HTR-8/SVneo (cell line): ENCODE measurements at regions not wholly inside any gene's neighbourhood (a gene's known extent, or its start where the extent isn't known, plus 50 kb on each side); places are given as distances from the start of the nearest gene placed in this dataset.
A peak's percentile ranks its signal among the peaks of the same experiment; 100 is the strongest.

Source experiments
- DNase-seq: peaks from one replicate; pipeline ENCODE4 v3.0.0; 2011; ENCODE audit warnings: low spot score, mixed read lengths; ENCODE audit not compliant: insufficient read length
- FAIRE-seq: peaks from 2 replicates; lab custom pipeline; 2011; peaks lifted over from hg19 to GRCh38; lab: Jason Lieb, UNC

- FAIRE-seq (no peak), DNase-seq (no peak)
Measured at GRCh38 chr1:170267317-170267716, 121.6 kb downstream of the NTMT2 start.

- DNase-seq: no peak
- no peak for FAIRE-seq
Measured at GRCh38 chr1:170271430-170272161, 125.8 kb downstream of the NTMT2 start.

GRCh38 chr1:170273291-170274130, 127.8 kb downstream of the NTMT2 start:
- DNase-seq (no peak), FAIRE-seq (no peak)

GRCh38 chr1:170274131-170274501, 128.4 kb downstream of the NTMT2 start:
- no peak for DNase-seq
- FAIRE-seq: no peak

- FAIRE-seq (no peak), DNase-seq (no peak)
Measured at GRCh38 chr1:170277985-170278384, 132.2 kb downstream of the NTMT2 start.

- FAIRE-seq (no peak), DNase-seq (no peak)
Measured at GRCh38 chr1:170284016-170284415, 138.3 kb downstream of the NTMT2 start.

- no peak for DNase-seq
- no peak for FAIRE-seq
Measured at GRCh38 chr1:170284512-170284911, 138.8 kb downstream of the NTMT2 start.

- FAIRE-seq (no peak), DNase-seq (no peak)
Measured at GRCh38 chr1:170284951-170285350, 139.2 kb downstream of the NTMT2 start.

- DNase-seq (no peak), FAIRE-seq (no peak)
Measured at GRCh38 chr1:170288155-170288554, 142.4 kb downstream of the NTMT2 start.

GRCh38 chr1:170290276-170290675, 144.5 kb downstream of the NTMT2 start:
- FAIRE-seq (no peak), DNase-seq (no peak)

GRCh38 chr1:170290991-170291390, 145.2 kb downstream of the NTMT2 start:
- no peak for FAIRE-seq

GRCh38 chr1:170291516-170291915, 145.8 kb downstream of the NTMT2 start:
- DNase-seq (no peak), FAIRE-seq (no peak)

More at GRCh38 chr1:170290991-170291390, 145.2 kb downstream of the NTMT2 start:
- DNase-seq: no peak

GRCh38 chr1:170296211-170296610, 150.5 kb downstream of the NTMT2 start:
- no peak for FAIRE-seq

GRCh38 chr1:170296642-170297041, 150.9 kb downstream of the NTMT2 start:
- DNase-seq: no peak
- peak; percentile 36 for FAIRE-seq

More at GRCh38 chr1:170296211-170296610, 150.5 kb downstream of the NTMT2 start:
- no peak for DNase-seq

- DNase-seq: no peak
- FAIRE-seq: no peak
Measured at GRCh38 chr1:170301596-170301995, 155.8 kb downstream of the NTMT2 start.

- DNase-seq (no peak), FAIRE-seq (no peak)
Measured at GRCh38 chr1:170303034-170303433, 157.3 kb downstream of the NTMT2 start.

- FAIRE-seq (no peak), DNase-seq (no peak)
Measured at GRCh38 chr1:170305777-170306512, 160.2 kb downstream of the NTMT2 start.

GRCh38 chr1:170306513-170306910, 160.8 kb downstream of the NTMT2 start:
- DNase-seq (no peak), FAIRE-seq (no peak)

- no peak for DNase-seq
- FAIRE-seq: no peak
Measured at GRCh38 chr1:170306948-170307347, 161.2 kb downstream of the NTMT2 start.

- FAIRE-seq (no peak), DNase-seq (no peak)
Measured at GRCh38 chr1:170307426-170307825, 161.7 kb downstream of the NTMT2 start.
